ENCODE measurements at regions not wholly inside any gene's neighbourhood (a gene's known extent, or its start where the extent isn't known, plus 50 kb on each side); places are given as distances from the start of the nearest gene placed in this dataset.
A peak's percentile ranks its signal among the peaks of the same experiment; 100 is the strongest.

DNA sequence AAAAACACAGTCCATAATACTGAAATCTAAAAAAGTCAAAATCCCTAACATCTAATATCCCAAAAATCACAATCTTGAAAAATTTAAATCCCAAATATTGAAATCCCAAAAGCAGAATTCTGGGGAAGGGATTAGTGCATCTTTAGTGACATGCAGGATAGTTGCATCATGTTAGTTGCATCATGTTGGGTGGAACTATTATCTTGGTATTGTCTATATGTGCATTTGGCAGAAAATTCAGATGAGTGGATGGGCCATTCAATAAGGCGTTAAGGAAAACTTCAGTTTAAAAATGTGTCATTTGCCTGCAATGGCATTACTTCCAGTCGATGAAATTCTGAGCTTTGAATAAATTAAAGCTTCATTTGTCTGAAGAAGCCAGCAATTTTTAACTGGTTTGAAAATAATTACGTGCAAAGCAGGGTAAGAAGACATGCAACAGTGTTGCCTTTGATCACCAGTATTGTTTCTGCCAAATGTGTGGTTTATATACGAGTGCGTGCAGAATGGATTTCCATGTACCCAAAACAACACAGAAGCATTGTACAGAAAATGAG lies 221.4 kb upstream of the NFE2L3 start:
- DNase-seq: no peak

DNA sequence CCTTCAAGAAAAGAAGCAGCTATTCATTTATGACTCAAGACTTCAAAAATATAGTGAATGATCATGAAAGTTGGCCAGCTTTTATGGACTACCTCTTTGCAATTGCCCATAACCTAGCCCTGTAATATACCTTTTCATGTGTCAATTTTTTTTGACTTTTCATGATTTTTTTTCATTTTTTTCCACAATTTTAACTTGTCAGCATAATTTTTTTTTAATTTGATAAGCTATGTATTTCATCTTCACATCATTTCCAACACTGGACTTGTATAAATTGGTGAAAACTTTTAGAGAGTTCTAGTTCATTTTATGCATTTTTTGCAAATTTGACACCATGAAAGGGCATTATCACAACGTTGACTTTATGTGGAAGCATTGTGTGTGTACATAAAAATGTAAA lies 220.8 kb upstream of the NFE2L3 start:
- no peak for DNase-seq

DNA sequence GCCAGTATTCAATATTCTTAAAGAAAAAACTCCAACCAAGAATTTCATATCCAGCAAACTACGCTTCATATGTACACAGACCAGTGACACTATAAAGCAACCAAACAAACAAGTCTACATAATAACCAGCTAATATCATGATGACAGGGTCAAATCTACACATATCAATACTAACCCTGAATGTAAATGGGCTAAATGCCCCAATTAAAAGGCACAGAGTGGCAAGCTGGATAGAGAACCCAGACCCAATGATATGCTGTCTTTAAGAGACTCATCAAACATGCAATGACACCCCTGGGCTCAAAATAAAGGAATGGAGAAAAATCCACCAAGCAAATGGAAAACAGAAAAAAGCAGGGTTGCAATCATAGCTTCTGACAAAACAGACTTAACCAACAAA lies 218.1 kb upstream of the NFE2L3 start:
- no peak for DNase-seq

DNA sequence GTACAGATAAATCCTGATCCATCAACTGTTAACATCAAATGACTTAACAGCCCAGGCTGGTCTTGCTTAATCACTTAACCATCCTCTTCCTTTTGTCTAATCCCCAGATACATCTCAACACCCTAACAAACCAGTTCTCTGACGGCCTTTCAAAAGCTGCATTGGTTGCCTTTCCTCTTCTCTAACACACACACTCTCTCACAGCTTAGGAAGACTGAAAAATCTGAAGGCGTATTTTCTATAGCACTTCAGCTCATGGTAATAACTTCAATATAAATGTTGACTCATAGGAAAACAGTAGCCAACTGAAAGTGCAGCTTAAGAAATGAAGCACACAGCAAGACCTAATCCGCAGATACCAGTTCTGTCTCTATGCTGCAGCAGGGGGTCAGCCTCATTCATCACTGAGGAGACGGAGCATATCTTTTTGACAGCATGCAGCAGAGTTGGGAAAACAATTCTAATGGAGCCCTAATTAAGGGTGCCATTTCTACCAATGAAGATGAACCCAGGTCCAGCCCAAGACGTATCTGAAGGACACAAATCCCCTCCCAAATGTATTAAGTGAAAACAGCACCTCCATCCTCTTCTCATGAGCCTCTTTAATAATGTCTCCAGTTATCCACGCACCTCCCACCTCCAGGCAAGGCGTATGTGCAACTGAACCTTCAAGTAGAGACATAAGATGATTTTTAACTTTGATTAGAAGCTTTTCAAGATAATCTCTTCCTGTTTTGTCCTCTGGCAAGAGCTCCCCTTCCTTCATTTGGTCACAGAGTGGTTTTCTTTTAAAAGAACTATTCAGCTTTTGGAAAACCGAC lies 211.7 kb upstream of the NFE2L3 start:
- no peak for DNase-seq

DNA sequence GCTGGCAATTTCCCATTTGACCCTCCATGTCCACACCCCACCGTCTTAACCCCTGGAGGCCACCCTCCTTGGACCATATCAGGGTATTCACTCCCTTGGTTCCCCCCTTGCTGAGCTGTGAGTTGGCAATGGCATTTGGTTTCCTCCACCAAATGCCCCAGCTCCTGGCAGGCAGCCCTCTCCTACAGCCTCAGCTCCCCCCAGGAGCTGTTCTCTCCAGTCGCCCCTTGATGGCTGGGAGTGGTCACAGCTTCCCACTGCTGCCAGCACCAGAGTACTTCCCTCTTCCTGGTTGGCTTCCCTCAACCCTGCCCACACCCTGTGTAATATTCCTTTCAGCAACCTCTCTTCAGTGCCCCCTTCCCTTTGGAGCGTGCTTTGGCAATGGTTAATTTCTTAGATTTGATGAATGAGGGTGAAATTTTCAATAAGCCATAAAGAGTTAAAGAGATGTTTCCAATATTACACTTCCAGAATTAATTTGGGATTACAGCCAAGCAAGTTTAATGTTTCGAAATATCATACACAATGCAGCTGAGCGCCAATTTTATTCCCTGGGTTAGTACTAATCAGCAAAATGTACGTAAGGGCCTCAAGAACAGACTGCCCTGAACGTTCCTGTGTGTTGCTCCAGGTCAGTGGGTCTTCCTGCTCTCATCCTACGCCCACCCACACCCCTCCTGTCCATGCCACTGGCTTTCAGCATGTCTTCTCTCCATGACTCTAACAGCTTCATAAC lies 207.1 kb upstream of the NFE2L3 start:
- no peak for DNase-seq

DNA sequence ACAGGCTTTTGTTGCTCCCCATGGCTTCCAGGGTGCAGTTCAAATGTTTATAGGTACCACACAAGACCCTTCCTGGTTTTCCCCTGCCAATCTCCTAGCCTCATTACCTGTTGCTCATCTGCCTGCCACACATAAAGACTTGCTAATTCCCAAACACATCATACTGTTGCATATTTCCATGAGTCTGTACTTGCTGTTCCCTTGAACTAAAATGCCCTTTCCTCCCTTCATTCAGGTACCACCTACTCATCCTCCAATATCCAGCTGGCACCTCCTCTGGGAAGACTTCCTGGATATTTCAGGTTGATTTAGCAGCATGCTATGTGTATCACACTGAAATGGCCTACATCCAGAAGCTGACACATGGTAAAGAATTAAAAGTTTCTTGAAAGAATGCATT lies 206.4 kb upstream of the NFE2L3 start:
- no peak for DNase-seq

DNA sequence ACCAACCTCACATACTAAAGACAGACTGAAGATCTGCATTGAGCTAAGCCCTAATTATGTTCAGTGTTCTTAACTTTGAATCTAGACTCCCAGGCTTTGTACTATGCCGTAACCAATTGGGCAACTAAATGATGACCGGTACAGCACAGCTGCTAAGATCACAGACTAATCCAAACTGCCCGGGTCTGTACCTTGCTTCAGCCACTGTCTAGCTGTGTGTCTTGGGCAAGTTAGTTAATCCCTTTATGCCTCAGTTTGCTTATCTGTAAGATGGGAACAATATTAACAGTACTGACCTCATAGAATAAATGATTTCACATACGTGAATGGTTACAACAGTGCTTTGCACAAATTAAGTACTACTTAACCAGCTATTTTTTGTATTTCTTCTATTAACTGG lies 205.8 kb upstream of the NFE2L3 start:
- no peak for DNase-seq

DNA sequence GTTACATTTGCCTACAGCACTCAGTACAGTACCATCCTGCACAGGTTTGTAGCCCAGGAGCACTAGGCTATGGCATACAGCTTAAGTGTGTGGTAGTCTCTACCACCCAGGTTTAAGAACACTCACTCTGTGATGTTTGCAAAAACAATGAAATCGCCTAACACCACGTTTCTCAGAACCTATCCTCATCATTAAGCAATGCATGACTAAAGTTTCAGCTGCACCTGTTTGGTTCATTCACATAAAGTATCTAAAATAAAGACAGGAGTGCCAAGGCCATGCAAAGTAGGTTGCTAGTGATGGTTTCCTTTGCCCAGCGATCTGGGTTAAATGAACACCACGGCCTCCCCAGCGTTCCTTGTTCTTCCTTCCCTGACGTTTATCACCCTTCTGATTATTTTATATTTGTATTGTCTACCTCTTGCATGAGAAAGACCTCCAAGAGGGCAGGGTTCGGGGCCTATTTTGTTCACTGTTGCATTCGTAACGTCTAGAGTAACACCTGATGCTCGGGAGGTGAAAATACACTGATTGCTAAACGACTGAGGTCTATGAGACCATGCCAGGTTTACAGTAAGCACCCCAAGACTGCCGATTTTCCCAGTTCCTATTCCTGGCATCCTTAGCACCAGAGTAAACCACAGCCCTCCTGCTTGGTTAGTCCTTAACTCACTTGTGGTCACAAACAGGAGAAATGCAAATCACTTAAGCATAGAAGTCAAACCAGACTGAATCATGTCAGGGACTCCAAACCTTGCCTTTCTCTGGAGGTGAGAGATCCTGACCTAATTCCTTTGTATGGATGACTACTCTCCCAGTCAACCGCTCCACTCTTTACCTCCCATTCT lies 204.1 kb upstream of the NFE2L3 start:
- DNase-seq: no peak

DNA sequence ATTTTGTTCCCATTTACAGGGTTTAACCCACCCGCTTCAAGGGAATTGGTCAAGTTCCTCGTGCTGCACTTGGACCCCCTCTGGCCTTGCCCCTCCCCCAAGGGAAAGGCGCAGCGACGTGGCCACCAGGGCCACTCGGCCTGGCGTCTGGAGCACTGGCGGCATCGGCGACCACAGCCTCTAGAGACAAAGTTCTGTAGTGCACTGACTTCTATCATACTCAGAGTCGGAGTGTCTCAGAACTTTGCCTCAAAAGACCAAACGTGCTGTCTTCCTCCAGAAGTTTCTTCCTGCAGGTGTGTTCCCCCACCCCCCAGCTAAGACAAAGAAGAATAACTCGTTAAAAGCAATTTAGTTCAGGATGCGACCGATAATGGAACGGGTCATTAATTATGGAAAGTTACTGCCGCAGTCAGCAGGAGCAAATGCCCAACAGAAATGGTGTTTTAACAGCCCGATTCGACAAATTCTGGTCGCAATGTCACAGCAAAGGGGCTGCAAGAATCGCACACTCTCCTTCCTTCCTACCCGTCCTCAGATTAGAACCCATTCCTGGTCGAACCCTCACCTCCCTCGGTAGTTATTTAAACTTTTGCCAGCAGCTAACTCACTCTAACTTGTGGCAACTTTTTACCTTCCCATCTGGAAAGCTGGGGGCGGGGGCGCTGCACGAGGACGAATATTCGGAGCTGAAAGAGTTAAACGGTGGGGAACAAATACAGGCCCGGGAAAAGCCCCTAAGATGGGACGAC lies 202.1 kb upstream of the NFE2L3 start:
- DNase-seq: peak in 1 of 4 experiments; percentile 14

DNA sequence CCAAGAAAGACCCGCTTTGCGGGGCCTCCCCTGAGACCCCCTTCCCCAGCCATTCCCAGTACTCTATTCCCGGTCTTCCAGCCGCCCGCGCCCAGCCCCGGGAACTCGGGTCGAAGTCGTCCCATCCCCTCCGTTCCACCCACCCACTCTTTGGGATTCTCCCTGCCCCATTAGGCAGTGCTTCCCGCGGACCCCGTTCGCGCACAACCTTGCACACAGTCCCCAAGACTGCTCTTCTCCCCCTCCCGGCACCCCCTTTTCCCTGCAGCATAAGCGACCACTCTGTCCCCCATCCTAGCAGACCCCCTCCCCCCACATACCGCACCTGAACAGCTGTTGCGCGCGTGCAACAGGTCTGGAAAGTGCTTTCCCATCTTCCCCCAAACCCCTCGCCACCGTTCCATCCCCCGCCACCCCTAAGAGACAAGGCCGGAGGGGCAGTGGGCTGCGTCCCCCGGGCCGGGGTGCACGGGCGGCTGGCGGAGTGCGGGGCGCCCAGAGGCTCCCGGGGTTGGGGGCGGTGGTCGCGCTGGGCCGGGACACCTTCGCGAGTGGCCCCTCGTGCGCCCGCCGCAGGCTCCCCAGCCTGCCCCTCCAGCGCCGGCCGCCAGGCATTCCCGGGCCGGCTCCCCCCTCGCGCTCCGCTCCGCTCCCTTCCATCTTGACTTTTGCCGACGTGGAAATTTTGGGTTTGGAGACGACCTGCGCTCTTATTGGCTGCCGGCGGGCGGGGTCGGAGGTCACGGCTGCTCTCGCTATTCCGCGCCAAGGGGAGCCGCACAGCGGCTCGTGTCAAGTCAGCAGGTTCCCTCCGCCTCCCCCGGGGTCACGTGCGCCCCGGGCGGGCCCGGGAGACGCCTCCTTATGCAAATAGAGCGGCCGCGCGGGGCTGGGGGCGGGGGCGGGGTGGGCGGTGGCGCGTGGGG lies 201.2 kb upstream of the NFE2L3 start:
- peak; percentile 72 to 90 (median 80) for DNase-seq

DNA sequence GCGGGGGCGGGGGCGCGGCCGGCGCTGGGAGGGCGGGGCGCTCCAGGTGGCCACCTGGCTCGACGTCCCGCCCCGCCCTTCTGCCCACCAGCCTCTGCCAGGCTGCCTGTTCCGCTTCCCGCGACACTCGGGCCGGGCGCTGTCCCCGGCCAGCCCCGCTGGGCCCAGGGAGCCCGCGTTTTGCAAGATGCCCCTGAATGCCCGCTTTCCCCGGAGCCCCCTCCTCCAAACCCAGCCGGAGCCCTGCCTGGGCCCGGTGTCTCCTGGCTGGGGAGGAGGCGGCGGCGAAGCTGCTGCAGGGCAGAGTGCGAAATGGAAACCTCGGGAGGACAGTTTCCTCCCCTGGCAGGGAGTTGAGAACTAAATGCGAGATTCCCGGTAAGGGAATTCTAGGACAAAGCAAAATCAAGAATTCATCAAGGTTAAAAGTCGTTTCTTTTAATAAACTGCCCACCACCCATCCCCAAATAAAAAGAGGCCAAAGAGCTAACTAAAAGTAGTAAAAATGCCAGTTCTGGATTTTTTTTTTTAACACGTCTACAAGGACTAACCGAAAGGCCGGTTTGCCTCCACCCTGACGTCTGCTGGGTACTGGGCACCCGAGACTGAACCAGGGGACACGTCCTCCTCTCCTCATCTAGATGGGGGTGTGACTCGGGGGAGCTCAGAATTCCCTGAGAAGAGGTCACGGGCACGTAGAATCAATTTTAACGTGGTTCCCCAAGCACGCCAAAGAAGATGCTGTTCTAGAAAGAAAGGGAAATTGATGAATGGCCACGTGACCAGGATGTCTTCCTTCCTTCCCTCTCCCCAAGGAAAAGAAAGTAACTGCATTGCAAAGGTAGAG lies 200.4 kb upstream of the NFE2L3 start:
- DNase-seq: peak in 1 of 4 experiments; percentile 5

DNA sequence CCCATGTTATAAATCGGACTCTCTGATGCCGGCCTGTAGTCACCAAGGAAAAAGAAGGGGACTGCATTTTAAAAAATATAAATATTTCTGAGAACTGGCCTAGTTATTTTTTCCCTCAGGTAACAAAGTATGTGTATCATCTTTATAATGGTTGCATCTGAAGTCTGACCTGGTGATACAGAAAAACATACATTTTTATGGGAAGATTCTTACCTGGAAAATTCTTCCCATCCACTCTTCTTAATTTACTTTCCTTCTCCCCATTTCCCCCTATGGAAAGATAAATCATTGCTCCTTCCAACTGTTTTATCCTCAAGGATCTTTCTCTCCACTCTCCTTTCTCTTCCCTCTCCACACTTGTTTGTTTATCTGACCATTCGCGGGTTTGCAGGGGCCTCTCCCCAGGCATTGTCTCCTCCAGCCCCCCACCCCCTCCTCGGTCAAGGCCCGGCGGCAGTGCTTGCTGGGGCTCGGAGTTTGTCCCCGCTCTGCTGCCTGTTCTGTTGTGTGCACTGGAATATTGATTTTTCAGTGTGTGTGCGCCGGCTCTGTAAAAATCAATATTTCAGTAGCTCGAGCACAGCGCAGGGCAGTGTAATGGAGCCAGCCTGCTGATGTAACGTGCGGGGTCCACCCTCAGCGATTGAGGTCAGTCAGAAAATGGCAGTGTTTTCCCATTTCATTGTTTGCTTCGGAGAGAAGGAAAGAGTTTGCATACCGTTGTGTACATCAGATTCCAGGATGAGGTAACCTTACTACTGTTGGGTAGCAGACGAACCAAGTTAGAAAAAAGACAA lies 199.5 kb upstream of the NFE2L3 start:
- DNase-seq: no peak

DNA sequence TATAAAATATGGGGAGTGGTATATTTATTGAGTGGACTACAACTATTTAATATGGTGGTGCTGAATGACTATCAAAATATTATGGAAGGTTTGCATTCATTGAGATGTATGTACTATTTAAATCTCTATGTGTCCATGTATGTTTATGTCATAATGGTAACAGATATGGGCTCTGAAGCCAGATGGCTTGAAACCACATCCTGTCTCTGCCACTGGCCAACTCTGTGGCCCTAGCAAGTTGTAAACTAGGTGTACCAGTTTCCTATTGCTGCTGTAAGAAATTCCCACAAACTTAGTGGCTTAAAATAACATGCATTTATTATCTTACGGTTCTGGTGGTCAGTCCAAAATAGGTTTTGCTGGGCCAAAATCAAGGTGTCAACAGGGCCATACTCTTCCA lies 198.1 kb upstream of the NFE2L3 start:
- no peak for DNase-seq

DNA sequence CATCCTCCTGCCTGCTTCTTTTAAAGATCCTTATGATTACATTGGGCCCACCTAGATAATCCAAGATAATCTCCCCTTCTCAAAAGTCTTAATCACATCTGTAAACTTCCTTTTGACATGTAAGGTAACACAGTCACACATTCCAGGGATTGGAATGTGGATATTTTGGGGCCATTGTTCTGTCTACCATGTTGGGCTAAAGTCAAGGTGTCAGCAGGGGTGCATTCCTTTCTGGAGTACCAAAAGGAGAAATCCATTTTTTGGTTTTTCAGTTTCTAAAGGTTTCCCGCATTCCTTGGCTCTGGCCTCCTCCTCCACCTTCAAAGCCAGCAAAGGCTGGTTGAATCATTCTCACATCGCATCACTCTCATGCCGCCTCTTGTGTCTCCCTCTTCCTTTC lies 197.6 kb upstream of the NFE2L3 start:
- no peak for DNase-seq

DNA sequence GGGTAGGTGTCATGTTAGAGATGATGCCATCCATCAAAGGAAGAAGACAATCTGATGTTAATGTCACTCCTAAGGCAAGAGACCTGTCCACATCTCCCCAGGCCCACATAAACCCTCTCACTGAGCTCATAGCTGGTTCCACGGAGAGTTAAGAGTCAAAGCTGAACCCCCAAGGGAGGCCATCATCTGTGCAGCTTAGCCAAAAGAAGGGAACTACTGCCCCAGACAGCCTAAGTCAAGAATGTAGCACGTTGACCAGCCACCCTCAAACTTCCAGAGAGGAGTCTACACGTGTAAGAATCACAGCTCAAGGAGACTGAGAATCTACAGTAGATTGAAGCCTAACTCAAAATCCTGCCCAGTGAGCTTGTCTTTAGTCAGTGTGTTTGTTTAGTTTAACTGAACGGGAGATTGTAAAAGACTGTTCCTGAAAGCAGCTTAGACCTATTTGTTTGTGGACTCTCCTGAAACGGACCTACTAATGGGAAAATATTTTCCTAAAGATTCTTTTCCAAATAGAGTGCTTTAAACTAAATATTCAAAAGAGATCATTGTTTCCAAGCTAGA lies 192.7 kb upstream of the NFE2L3 start:
- no peak for DNase-seq

DNA sequence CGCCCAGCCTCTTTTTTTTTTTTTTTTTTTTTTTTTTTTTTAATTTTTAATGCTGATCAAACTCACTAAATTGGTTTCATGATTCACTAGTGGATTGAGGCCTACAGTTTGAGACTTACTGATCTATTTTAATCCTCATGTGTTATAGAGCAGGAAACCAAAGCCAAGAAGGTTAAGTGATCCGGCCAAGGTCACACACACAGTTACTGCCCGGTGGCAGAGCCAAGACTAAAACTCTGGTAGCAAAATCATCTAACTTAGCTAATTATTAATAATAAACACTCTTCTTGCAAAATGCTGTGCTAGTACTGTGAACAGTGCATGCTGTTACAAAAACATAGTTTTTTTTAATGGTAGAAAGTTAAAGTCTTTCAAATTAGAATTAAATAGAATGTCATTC lies 188.3 kb upstream of the NFE2L3 start:
- no peak for DNase-seq

DNA sequence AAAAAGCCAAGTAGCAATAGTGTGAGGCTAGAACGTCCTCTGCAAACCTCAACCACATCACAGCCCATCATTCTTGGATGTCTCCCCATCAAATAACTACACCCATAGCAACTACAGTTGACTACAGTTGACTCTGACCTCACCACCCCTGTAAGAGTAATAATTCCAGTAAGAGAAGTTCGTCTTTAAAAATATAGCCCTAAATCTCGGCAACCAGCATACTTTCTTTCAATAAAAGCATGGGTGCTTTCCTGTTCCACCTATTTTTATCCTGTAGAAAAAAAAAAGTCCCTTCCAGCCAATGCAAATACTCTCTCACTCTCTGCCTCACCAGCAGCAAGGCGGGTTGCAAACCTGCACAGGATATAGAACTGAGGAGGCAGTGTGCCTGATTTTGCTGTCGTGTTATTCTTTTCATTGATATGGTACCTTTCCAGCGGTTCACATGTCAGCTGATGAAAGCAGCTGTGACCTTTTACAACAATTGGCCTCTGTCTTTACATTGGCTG lies 187.5 kb upstream of the NFE2L3 start:
- DNase-seq: no peak

DNA sequence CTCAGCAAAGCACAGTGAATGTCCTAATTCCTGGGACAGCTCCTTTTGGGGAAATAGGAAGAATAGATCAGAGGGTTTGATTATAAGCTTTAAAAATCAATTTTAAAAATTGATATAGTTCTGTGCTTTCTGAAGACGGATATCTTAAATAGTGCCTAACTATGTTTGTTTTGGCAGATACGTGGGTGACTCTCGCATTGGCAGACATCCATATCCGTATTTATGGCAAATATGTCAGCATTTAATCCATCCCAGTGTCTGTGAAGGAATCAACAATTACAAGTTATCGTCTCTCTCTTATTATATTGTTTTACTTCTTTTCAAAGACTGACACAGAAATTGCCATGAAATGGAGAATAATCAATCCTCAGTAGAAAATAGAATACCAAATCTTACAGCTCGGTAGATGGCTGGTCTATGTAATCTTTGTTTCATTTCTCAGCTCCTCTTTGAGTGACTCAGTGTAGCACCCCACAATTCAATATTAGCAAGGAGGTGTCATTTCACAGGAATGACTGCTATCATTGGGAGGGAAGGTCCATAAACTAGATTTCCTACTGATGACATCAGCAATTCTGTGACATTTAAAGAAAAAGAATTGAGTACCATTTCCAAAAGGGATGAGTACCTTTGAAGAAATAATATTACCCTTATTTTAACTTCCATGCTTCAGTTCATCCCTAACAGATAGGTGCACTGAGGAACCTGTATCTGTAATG lies 186.4 kb upstream of the NFE2L3 start:
- DNase-seq: no peak

Data from suppressor macrophage (primary cell).